ENCODE measurements at regions not wholly inside any gene's neighbourhood (a gene's known extent, or its start where the extent isn't known, plus 50 kb on each side); places are given as distances from the start of the nearest gene placed in this dataset.

- DNase-seq: no peak
Observed at GRCh38 chr15:70488941-70489848, 274.2 kb downstream of the UACA start.

- peak; percentile 44 for DNase-seq
Observed at GRCh38 chr15:70488002-70488605, 275.3 kb downstream of the UACA start.

- DNase-seq: no peak
Observed at GRCh38 chr15:70487387-70487740, 276.0 kb downstream of the UACA start.

- DNase-seq: peak; percentile 59
Observed at GRCh38 chr15:70486451-70487386, 276.6 kb downstream of the UACA start.

GRCh38 chr15:70486012-70486411 lies 277.3 kb downstream of the UACA start:
- DNase-seq: no peak

GRCh38 chr15:70484993-70485392 lies 278.4 kb downstream of the UACA start:
- DNase-seq: no peak

- DNase-seq: no peak
Observed at GRCh38 chr15:70483513-70483912, 279.8 kb downstream of the UACA start.

GRCh38 chr15:70480196-70480856 lies 283.0 kb downstream of the UACA start:
- no peak for DNase-seq

GRCh38 chr15:70479785-70480184 lies 283.6 kb downstream of the UACA start:
- no peak for DNase-seq

GRCh38 chr15:70479056-70479455 lies 284.3 kb downstream of the UACA start:
- DNase-seq: no peak

- no peak for DNase-seq
Observed at GRCh38 chr15:70478251-70478990, 284.9 kb downstream of the UACA start.

- DNase-seq: no peak
Observed at GRCh38 chr15:70477750-70478250, 285.6 kb downstream of the UACA start.

- DNase-seq: no peak
Observed at GRCh38 chr15:70476441-70476840, 286.9 kb downstream of the UACA start.

GRCh38 chr15:70475921-70476320 lies 287.4 kb downstream of the UACA start:
- no peak for DNase-seq

- no peak for DNase-seq
Observed at GRCh38 chr15:70475407-70475781, 288.0 kb downstream of the UACA start.

GRCh38 chr15:70474471-70475406 lies 288.6 kb downstream of the UACA start:
- DNase-seq: peak; percentile 83

- DNase-seq: no peak
Observed at GRCh38 chr15:70473581-70474370, 289.6 kb downstream of the UACA start.

GRCh38 chr15:70471517-70471916 lies 291.8 kb downstream of the UACA start:
- DNase-seq: no peak

GRCh38 chr15:70470556-70471191 lies 292.7 kb downstream of the UACA start:
- no peak for DNase-seq

Measured in HCEC 1CT (cell line).